Stimulated activated naive CD8-positive, alpha-beta T cell treated with anti-CD3 and anti-CD28 coated beads, Interleukin-15, amount 100 ng/mL, for 72 hours (primary cell): ENCODE measurements at regions not wholly inside any gene's neighbourhood (a gene's known extent, or its start where the extent isn't known, plus 50 kb on each side); places are given as distances from the start of the nearest gene placed in this dataset.
"Not testable (repeated sequence)": the region's sequence is repeated elsewhere in the genome, so short reads cannot be mapped to it uniquely, and the experiment has no call there.

Experiments
- ATAC-seq: fragments of 150-1000 bp; cut with Tn5 transposase; 2 replicates; pipeline ENCODE4 v1.10.0; 2021; ENCODE audit warnings: mild to moderate bottlenecking, moderate library complexity
- DNase-seq, 2 donors: peaks; one replicate each; pipeline ENCODE4 v3.0.0; 2021 to 2022
- H3K27ac Mint-ChIP-seq, 2 donors: one replicate each; pipeline ENCODE4 v1.8.0; 2022; ENCODE audit warnings: mild to moderate bottlenecking in 2 of 2, mixed read lengths in 2 of 2, moderate library complexity in 2 of 2
- H3K27me3 Mint-ChIP-seq: one replicate; pipeline ENCODE4 v1.8.0; 2022; ENCODE audit warnings: mixed read lengths
- H3K4me1 Mint-ChIP-seq: one replicate; pipeline ENCODE4 v1.8.0; 2022; ENCODE audit warnings: mild to moderate bottlenecking, mixed read lengths
- H3K4me3 Mint-ChIP-seq, 2 donors: one replicate each; pipeline ENCODE4 v1.8.0; 2022; ENCODE audit warnings: mild to moderate bottlenecking in 2 of 2, mixed read lengths in 2 of 2, moderate library complexity in 1 of 2
- H3K9me3 Mint-ChIP-seq, 2 donors: one replicate each; pipeline ENCODE4 v1.8.0; 2022; ENCODE audit warnings: mixed read lengths in 2 of 2

DNA sequence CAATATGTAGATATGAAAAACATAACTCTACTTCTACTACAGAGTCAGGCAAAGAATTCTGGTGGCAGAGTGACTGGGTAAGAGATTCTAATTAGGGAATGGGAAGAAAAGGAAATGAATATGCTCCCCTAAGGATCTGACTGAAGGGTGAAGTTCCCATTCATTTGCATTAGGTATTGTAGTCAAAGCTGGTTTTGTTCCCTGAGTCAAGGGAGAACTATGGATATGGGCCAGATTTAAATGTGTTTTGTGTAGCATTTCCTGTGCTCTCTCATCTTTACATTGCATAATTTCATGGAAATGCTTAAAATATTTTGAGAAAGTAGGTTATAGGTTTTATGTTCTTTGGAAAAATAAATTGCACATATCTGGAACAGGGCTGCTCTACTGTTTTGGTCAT, 299.7 kb downstream of the BTBD3 start:
- Mint-ChIP-seq H3K9me3 (peaks cover 6 to 8% of the 10 kb centered on the region in 2 donors), H3K4me3 (no peak overlapping the region), H3K27me3 (no peaks in the 10 kb centered on the region), H3K27ac (no peak overlapping the region), H3K4me1 (no peaks in the 10 kb centered on the region)
- no peak for ATAC-seq
- DNase-seq: no peak

DNA sequence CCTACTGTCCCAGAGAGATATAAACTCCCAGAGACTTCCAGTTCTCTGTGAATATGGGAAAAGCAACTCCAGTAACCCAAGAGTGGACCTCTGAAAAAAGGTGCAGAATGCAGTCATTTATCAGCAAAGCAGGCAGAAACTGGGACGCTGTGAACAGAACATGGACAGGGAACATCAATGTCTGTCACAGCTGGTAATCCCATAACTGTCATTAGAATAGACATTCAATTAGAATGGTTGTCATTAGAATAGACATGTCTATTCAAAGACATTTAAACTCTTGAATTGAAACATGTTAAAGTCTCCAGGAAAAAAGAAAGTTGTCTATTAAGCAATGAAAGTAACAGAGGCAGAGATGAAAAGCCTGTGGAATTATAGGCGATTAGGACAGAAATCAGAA, 302.1 kb downstream of the BTBD3 start:
- Mint-ChIP-seq H3K27ac (no peak overlapping the region), H3K9me3 (peaks cover 11 to 14% of the 10 kb centered on the region in 2 donors), H3K4me3 (no peak overlapping the region), H3K27me3 (no peaks in the 10 kb centered on the region), H3K4me1 (no peaks in the 10 kb centered on the region)
- DNase-seq: no peak
- ATAC-seq: no peak

DNA sequence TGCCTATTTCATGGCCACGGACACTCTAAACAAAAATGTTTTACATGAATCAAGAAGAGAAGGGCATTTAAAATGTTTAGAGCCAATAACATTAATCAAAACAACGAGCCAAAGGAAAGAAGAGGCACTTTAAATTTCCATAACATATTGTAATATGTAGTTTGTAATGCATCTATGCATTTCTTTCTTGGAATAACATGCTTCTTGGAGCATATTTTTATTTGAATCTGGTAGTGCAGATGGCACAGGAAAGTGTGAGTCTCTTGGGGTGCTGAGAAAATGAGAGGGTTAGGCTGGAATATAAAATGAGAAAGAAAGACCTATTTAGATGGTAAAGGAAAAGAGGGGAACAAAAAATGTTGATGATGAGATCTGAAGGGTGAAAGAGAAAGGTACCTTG, 305.4 kb downstream of the BTBD3 start:
- Mint-ChIP-seq H3K4me3 (no peak overlapping the region), H3K4me1 (no peaks in the 10 kb centered on the region), H3K9me3 (peaks cover 5 to 20% of the 10 kb centered on the region in 2 donors), H3K27me3 (no peaks in the 10 kb centered on the region), H3K27ac (no peak overlapping the region)
- no peak for DNase-seq
- ATAC-seq: no peak

DNA sequence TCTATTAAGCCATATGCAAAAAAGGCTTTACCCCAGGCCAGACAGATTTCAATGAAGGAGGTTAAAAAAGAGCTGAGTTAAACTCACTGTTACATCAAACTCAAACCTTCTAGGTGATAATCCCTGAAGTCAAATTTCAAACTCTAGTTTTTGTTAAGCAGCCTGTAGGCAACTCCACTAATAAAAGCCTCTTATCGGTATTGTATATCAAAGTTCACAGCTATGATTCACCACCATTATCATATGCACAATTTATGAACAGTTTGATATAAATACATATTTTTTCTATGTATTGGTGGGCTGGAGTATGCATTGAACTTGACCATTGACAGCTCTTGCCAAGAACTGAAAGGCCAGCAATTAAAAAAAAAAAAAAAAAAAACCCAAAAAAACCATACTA, 308.2 kb downstream of the BTBD3 start:
- Mint-ChIP-seq H3K4me3 (no peak overlapping the region), H3K9me3 (peaks cover 5 to 26% of the 10 kb centered on the region in 2 donors), H3K4me1 (no peaks in the 10 kb centered on the region), H3K27me3 (no peaks in the 10 kb centered on the region), H3K27ac (no peak overlapping the region)
- DNase-seq (no peak), ATAC-seq (no peak)

DNA sequence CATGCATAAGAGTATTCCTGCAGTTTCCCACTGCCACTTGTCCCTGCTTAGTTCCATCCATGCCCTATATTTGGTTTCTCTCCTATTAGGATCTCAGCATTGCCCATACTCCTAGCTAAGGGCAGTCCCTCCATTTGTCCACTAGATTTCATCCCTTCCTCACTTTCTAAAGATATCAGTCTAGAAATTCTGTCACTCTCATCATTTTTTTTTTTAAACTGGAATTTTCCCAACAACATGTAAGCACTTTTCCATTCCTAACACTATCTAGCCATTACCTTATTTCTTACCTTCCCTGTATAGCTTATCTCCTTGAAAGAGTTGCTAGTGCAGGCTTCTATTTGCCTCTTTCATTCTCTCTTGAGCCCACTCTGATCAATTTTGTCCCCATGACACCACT, 312.2 kb downstream of the BTBD3 start:
- H3K27me3 Mint-ChIP-seq: no peaks in the 10 kb centered on the region
- ATAC-seq: no peak
- H3K27ac Mint-ChIP-seq: no peak overlapping the region
- no peaks in the 10 kb centered on the region for H3K4me1 Mint-ChIP-seq
- no peak overlapping the region for H3K4me3 Mint-ChIP-seq
- no peak for DNase-seq
- H3K9me3 Mint-ChIP-seq: peaks cover 0 to 12% of the 10 kb centered on the region in 2 donors

DNA sequence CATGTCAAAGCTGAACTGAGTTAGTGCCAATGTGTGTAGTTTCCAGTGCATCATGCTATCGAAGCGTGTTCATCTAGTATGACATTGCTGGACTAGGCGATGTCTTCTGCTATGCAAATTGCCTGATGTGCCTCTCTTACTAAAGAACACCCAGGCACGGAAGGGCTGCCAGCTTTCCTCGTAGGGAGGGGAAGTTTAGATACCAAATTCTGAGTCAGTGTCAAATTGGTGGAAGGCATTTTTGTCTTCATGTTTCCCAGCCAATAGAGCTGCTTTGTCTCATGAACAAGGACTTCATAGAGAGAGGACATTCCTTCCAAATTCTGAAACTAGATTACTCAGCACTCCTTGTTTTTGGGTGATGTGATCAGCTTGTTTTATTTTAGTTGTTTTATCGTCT, 320.1 kb downstream of the BTBD3 start:
- Mint-ChIP-seq H3K9me3 (no peaks in the 10 kb centered on the region), H3K27ac (no peak overlapping the region), H3K4me3 (no peak overlapping the region), H3K4me1 (no peaks in the 10 kb centered on the region), H3K27me3 (no peaks in the 10 kb centered on the region)
- DNase-seq (no peak), ATAC-seq (no peak)

DNA sequence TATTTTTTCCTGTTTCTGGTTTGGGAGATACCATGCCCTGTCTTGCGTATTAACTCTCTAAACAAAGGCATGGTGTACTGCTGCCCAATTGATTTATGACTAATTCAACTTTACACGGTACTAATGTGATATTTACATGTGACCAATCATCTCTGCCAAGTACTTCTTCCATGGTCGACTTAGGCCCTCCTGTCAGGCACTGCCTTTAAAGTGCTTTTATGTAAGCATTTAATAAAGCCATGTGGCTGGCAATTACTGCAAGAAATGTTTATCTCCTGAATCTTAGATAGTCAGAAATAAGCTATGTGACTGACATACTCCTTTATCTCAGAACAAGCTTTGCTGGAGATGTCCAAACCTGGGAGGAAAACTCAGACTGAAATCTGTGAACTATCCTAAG, 323.4 kb downstream of the BTBD3 start:
- ATAC-seq: no peak
- Mint-ChIP-seq H3K9me3 (peaks cover 0 to 16% of the 10 kb centered on the region in 2 donors), H3K4me3 (no peak overlapping the region), H3K27ac (peak overlapping the region in 1 of 2 donors; percentile 21), H3K27me3 (no peaks in the 10 kb centered on the region), H3K4me1 (no peaks in the 10 kb centered on the region)
- DNase-seq: no peak

DNA sequence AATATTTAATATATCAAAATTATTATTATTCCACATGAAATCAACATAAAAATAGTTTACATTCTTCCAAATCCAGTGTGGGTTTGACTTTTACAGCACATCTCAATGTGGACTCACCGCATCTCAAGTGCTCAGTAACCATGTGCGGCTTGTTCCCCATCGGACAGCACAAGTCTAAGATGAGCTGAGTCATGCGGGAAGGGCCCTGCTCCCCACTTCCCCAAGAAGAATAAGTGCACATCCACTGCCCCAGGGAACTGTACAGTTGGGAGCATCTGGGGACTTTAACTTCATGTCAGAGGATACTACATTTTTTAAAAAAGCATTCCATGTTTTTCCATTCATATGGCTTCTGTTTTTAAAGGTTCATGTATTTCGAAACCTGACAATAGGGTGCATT, 325.6 kb downstream of the BTBD3 start:
- no peak for DNase-seq
- Mint-ChIP-seq H3K9me3 (peaks cover 7 to 17% of the 10 kb centered on the region in 2 donors), H3K27me3 (no peaks in the 10 kb centered on the region), H3K27ac (no peak overlapping the region), H3K4me1 (no peaks in the 10 kb centered on the region), H3K4me3 (no peak overlapping the region)
- ATAC-seq: no peak

DNA sequence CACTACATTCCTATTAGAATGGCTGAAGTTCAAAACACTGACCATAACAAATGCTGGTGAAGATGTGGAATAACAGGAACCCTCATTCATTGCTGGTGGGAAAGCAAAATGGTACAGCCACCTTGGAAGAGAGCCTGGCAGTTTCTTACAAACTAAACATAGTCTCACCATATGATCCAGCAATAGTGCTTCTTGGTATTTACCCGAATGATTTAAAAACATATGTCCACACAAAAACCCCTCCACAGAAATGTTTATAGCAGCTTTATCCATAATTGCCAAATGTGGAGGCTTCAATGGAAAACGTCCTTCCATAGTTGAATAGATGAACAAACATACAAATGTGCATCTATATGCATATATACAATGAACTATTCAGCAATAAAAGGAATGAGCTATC, 330.8 kb downstream of the BTBD3 start:
- Mint-ChIP-seq H3K27ac (no peak overlapping the region), H3K27me3 (no peaks in the 10 kb centered on the region), H3K4me3 (no peak overlapping the region), H3K4me1 (no peaks in the 10 kb centered on the region), H3K9me3 (peaks cover 17 to 27% of the 10 kb centered on the region in 2 donors)
- no peak for DNase-seq
- no peak for ATAC-seq

DNA sequence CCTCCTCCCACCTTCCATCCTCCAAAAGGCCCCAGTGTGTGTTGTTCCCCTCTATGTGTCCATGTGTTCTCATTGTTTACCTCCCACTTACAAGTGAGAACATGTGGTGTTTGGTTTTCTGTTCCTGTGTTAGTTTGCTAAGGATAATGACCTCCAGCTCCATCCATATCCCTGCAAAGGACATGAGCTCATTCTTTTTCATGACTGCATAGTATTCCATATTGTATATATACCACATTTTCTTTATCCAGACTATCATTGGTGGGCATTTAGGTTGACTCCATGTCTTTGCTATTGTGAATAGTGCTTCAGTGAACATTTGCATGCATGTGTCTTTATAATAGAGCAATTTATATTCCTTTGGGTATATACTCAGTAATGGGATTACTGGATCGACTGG, 333.0 kb downstream of the BTBD3 start:
- not testable (repeated sequence) for H3K27me3 Mint-ChIP-seq, H3K4me1 Mint-ChIP-seq, DNase-seq, ATAC-seq, H3K27ac Mint-ChIP-seq, H3K4me3 Mint-ChIP-seq
- peaks cover 5 to 27% of the 10 kb centered on the region in 2 donors for H3K9me3 Mint-ChIP-seq

DNA sequence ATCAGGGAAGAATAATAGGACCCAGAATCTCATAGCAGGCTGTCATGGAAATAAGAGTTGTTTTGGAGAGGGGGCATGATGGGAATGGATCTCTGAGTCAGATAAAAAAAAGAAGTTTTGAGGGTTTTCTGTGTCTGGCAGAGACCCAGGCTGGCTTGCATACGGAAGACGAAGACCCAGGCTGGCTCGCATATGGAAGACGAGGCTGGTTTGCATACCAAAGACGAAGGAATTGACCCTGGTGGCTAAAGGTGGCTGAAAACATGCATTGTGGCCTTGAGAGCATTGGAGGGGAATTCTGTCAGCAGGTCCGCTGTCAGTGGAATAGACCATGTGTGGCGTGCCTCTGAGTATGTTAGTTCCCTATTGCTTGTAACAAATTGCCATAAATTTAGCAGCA, 335.1 kb downstream of the BTBD3 start:
- DNase-seq: no peak
- H3K27me3 Mint-ChIP-seq: no peaks in the 10 kb centered on the region
- no peak overlapping the region for H3K4me3 Mint-ChIP-seq
- no peaks in the 10 kb centered on the region for H3K4me1 Mint-ChIP-seq
- H3K27ac Mint-ChIP-seq: no peak overlapping the region
- H3K9me3 Mint-ChIP-seq: peaks cover 0 to 21% of the 10 kb centered on the region in 2 donors
- no peak for ATAC-seq

DNA sequence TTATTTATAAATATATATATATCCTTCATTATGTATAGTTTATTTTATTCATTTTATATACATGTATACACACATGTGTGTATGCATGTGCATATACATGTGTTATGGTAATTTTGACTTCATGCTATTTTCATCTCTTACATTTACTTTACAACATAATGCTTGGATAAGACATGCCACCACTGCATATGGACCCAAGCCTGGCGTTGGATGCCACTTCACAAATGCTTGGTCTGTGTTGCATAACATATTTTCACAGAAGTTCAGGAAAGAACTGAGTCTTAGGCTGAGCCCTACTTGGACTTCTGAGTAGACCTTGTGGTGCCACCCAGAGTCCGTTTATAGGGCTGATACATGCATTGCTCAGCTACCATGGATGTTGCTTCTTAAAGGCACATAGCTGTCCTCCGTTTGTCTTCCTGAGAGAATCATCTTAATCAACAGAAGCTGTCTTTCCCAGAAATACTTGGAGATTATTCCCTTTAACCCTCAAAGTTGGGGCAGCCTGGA, 337.8 kb downstream of the BTBD3 start:
- no peaks in the 10 kb centered on the region for H3K27me3 Mint-ChIP-seq
- DNase-seq: no peak
- ATAC-seq: no peak
- no peak overlapping the region for H3K27ac Mint-ChIP-seq
- no peaks in the 10 kb centered on the region for H3K4me1 Mint-ChIP-seq
- H3K9me3 Mint-ChIP-seq: peaks cover 0 to 13% of the 10 kb centered on the region in 2 donors
- no peak overlapping the region for H3K4me3 Mint-ChIP-seq

DNA sequence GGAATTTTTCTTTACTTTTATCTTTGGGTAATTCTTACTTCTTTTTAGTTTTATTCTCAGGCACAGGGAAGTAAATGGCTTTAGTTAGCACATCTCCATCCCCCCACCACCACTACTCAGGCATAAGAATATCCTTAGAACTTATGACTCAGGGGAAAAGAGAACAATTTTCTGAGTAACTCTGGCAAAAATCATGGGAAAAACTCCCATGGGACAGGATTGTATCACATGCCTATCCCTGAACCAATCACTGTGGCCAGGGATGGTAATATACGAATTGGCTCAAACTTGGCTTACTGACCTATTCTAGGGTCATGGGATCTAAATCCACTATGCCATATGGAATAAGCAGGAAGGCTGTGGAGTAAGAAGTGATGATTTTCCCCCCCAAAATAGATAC, 339.1 kb downstream of the BTBD3 start:
- Mint-ChIP-seq H3K27me3 (no peaks in the 10 kb centered on the region), H3K4me1 (no peaks in the 10 kb centered on the region), H3K9me3 (peaks cover 0 to 5% of the 10 kb centered on the region in 2 donors), H3K4me3 (no peak overlapping the region), H3K27ac (no peak overlapping the region)
- ATAC-seq: no peak
- no peak for DNase-seq

DNA sequence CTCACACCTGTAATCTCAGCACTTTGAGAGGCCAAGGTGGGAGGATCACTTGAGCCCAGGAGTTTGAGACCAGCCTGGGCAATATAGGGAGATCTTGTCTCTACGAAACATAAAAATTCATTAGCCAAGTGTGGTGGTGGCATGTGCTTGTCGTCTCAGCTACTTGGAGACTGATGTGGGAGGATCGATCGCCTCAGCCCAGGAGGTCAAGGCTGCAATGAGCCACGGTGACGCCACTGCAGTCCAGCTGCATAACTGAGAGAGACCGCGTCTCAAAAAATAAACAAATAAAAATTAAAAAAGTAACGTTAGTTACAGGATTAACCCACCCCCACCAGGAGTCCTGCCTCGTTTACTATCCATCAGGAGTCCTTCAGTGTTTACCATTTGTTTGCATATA, 345.1 kb downstream of the BTBD3 start:
- H3K4me1 Mint-ChIP-seq: no peaks in the 10 kb centered on the region
- no peak for DNase-seq
- H3K9me3 Mint-ChIP-seq: peaks cover 4 to 7% of the 10 kb centered on the region in 2 donors
- no peak for ATAC-seq
- H3K4me3 Mint-ChIP-seq: no peak overlapping the region
- H3K27ac Mint-ChIP-seq: no peak overlapping the region
- no peaks in the 10 kb centered on the region for H3K27me3 Mint-ChIP-seq

DNA sequence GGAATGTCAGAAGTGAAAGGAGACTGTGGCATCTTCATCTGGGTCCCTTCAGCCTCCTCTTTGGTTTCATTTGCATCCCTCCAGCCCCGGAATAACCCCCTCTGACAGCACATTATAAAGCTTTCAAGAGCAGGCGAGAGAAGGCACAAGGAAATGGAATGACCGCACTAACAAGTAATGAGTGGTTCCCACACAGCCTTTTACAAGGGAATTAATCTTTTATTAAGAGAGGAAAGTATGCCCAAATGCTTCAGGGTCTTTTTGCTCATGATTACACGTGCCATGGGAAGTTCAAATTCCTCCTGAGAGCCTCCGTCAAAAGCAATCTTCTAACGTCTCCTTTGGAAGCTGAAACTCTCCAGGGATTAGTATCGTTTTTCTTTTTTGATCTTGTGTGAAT, 347.0 kb downstream of the BTBD3 start:
- DNase-seq (no peak), ATAC-seq (no peak)
- Mint-ChIP-seq H3K27ac (no peak overlapping the region), H3K27me3 (no peaks in the 10 kb centered on the region), H3K4me3 (no peak overlapping the region), H3K9me3 (peaks cover 4 to 14% of the 10 kb centered on the region in 2 donors), H3K4me1 (no peaks in the 10 kb centered on the region)

DNA sequence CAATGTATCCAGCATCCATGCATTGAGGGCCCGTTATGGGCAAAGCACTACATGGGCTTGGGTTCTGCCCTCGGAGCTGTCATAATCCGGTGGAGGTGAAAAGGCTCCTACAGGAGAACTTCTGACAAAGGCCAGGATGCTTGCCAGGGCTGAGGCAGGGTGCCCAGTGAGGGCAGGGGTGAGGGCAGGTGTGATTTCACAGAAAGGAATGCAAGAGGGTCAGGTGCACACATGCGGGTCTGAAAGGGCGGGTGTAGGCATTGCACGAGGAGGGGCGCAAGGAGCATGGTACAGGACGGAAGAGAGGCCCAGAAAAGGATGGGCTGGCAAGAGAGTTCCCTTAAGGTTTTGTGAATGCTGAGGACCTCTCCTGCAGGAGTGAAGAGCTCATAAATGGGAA, 348.0 kb downstream of the BTBD3 start:
- DNase-seq: no peak
- ATAC-seq: no peak
- Mint-ChIP-seq H3K27ac (no peak overlapping the region), H3K27me3 (no peaks in the 10 kb centered on the region), H3K4me3 (no peak overlapping the region), H3K9me3 (peaks cover 4 to 16% of the 10 kb centered on the region in 2 donors), H3K4me1 (no peaks in the 10 kb centered on the region)

DNA sequence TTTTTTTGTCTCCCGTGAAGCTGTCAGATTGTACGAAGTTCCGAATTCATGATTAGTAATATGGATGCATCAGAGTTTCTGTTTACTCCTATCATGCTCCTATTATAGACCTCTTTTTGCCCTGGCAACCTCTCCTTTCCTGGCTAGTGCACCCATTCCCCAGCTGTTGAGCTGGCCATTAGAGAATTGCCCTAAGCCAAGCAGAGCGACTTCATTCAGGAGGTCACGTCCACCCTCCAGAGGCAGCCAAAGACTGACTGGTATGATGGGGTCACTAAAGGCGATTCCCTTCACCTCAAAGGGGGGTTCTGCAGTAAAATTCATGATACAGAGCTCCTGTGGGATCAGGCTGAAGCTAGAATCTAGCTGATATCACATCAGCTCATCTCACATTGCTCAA, 351.9 kb downstream of the BTBD3 start:
- no peak for ATAC-seq
- no peaks in the 10 kb centered on the region for H3K4me1 Mint-ChIP-seq
- peaks cover 7% of the 10 kb centered on the region for H3K27me3 Mint-ChIP-seq
- peaks cover 4 to 23% of the 10 kb centered on the region in 2 donors for H3K9me3 Mint-ChIP-seq
- H3K4me3 Mint-ChIP-seq: no peak overlapping the region
- DNase-seq: no peak
- no peak overlapping the region for H3K27ac Mint-ChIP-seq
